ENCODE measurements at regions not wholly inside any gene's neighbourhood (a gene's known extent, or its start where the extent isn't known, plus 50 kb on each side); places are given as distances from the start of the nearest gene placed in this dataset.

GRCh38 chr2:12211326-12212175 is 465.1 kb downstream of the LPIN1 start:
- BruUV-seq (replicated peaks), result no TSS peak
- Histone ChIP-seq H3K79me2 (ENCODE audit: insufficient read depth, low read length) (no peaks in the 10 kb centered on the region), H3K4me3 (replicated peaks in 1 of 2; ENCODE audit: low read depth in 1 of 2, low read length in 2 of 2) (no peak overlapping the region), H3K27ac (ENCODE audit: low read depth, low read length) (no peak overlapping the region), H4K20me1 (ENCODE audit: insufficient read depth) (no peaks in the 10 kb centered on the region), H3K27me3 (ENCODE audit: insufficient read depth, low read length) (no peaks in the 10 kb centered on the region), H3K4me1 (ENCODE audit: control insufficient read depth in 1 of 2, insufficient read depth in 2 of 2, low read length in 2 of 2) (no peaks in the 10 kb centered on the region), H2AFZ (ENCODE audit: low read depth, low read length, poor library complexity, severe bottlenecking) (no peak overlapping the region), H3K9me2 (ENCODE audit: insufficient read depth) (no peaks in the 10 kb centered on the region), H3K4me2 (ENCODE audit: low read length) (no peak overlapping the region), H3K9me3 (ENCODE audit: control insufficient read depth in 1 of 2, insufficient read depth in 1 of 2, low read depth in 1 of 2, low read length in 2 of 2) (no peaks in the 10 kb centered on the region), H3K9ac (ENCODE audit: low read length) (no peak overlapping the region), H3K36me3 (ENCODE audit: control insufficient read depth in 1 of 2, insufficient read depth in 2 of 2, low read length in 2 of 2) (no peaks in the 10 kb centered on the region)
- RAD21 ChIA-PET (ENCODE audit: low non-redundant PET in 1 of 2, low total read pairs in 2 of 2, uncharacterized antibody in 2 of 2, unreplicated experiment in 2 of 2), result no interaction called here
- DNase-seq (ENCODE audit: low read depth, low spot score) (no peak), ATAC-seq (no peak)
- TF ChIP-seq JUND (IDR thresholded peaks at IDR 0.05), result no peak
- POLR2A ChIA-PET, result no interaction called here
- CTCF ChIA-PET, result no interaction called here
- intact Hi-C loops (cut with micrococcal nuclease), result no loop called here

- Histone ChIP-seq H3K9me2 (ENCODE audit: insufficient read depth) (no peaks in the 10 kb centered on the region), H3K4me3 (replicated peaks in 1 of 2; ENCODE audit: low read depth in 1 of 2, low read length in 2 of 2) (no peak overlapping the region), H3K36me3 (ENCODE audit: control insufficient read depth in 1 of 2, insufficient read depth in 2 of 2, low read length in 2 of 2) (no peaks in the 10 kb centered on the region), H3K27me3 (ENCODE audit: insufficient read depth, low read length) (no peaks in the 10 kb centered on the region), H2AFZ (ENCODE audit: low read depth, low read length, poor library complexity, severe bottlenecking) (no peak overlapping the region), H3K4me2 (ENCODE audit: low read length) (no peak overlapping the region), H3K9me3 (ENCODE audit: control insufficient read depth in 1 of 2, insufficient read depth in 1 of 2, low read depth in 1 of 2, low read length in 2 of 2) (no peaks in the 10 kb centered on the region), H4K20me1 (ENCODE audit: insufficient read depth) (no peaks in the 10 kb centered on the region), H3K9ac (ENCODE audit: low read length) (no peak overlapping the region), H3K79me2 (ENCODE audit: insufficient read depth, low read length) (no peaks in the 10 kb centered on the region), H3K27ac (ENCODE audit: low read depth, low read length) (no peak overlapping the region), H3K4me1 (ENCODE audit: control insufficient read depth in 1 of 2, insufficient read depth in 2 of 2, low read length in 2 of 2) (no peaks in the 10 kb centered on the region)
- TF ChIP-seq SIN3A (IDR thresholded peaks at IDR 0.05; ENCODE audit: low read depth) (no peak), CEBPB (IDR thresholded peaks at IDR 0.05; ENCODE audit: low read depth) (no peak), FOSL1 (IDR thresholded peaks at IDR 0.05; ENCODE audit: low read depth) (no peak), EGR1 (IDR thresholded peaks at IDR 0.05; ENCODE audit: low read depth) (no peak), SRF (IDR thresholded peaks at IDR 0.05; ENCODE audit: low read depth) (no peak)
- CTCF ChIA-PET, result no interaction called here
- ATAC-seq, result no peak
- POLR2A ChIA-PET, result no interaction called here
- DNase-seq (ENCODE audit: low read depth, low spot score), result no peak
- RAD21 ChIA-PET (ENCODE audit: low non-redundant PET in 1 of 2, low total read pairs in 2 of 2, uncharacterized antibody in 2 of 2, unreplicated experiment in 2 of 2), result no interaction called here
- intact Hi-C loops (cut with micrococcal nuclease), result no loop called here
- no TSS peak for BruUV-seq (replicated peaks)
These were observed 466.6 kb downstream of the LPIN1 start for GRCh38 chr2:12212841-12213597.
